ENCODE measurements at regions not wholly inside any gene's neighbourhood (a gene's known extent, or its start where the extent isn't known, plus 50 kb on each side); places are given as distances from the start of the nearest gene placed in this dataset.
A peak's percentile ranks its signal among the peaks of the same experiment; 100 is the strongest.
"Not testable (repeated sequence)": the region's sequence is repeated elsewhere in the genome, so short reads cannot be mapped to it uniquely, and the experiment has no call there.

- no peak for DNase-seq (ENCODE audit: low spot score)
Measured at GRCh38 chr2:8555543-8555942, 126.3 kb upstream of the ID2 start.

DNA sequence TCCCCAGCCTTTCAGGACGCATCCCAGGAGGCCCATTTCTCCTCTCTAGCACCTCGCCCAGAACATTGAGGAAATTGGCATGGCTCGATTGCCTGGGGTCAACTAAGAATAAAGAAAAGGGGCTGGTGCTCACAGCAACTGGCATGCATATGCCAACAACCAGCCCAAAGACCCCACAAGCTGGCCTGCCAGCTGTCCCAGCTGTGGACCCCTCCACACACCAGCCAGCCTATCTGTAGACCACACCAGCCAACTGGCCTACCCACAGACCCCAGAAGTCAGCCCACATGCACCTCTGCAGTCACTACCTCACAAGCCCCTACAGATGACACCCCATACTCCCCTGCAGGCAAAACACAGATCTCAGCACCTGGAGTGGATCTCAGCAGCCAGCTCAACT is 123.8 kb upstream of the ID2 start:
- DNase-seq (ENCODE audit: low spot score) = no peak

- peak; percentile 17 for DNase-seq (ENCODE audit: low spot score)
Measured at GRCh38 chr2:8558956-8559355, 122.9 kb upstream of the ID2 start.

DNA sequence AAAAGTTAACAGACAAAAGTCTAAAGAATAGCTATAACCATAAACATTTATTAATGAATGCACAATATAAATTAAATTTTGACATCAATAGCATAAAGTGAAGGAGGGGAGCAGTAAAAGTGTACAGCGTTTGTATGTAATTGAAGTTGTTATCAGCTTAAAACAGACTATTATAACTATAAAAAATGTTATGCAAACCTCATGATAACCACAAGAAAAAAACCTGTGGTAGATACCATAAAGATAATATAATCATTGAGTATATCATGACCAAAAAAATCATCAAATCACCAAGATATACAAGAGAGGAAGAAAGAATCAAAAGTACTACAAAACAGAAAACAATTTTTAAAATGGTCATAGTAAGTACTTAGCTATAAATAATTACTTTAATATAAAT is 122.1 kb upstream of the ID2 start:
- DNase-seq (ENCODE audit: low spot score) = no peak

DNA sequence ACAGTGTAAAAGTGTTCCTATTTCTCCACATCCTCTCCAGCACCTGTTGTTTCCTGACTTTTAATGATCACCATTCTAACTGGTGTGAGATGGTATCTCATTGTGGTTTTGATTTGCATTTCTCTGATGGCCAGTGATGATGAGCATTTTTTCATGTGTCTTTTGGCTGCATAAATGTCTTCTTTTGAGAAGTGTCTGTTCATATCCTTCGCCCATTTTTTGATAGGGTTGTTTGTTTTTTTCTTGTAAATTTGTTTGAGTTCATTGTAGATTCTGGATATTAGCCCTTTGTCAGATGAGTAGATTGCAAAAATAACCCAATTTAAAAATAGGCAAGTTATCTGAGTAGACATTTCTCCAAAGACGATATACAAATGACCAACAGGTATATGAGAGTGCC is 120.2 kb upstream of the ID2 start:
- DNase-seq (ENCODE audit: low spot score) = not testable (repeated sequence)

DNA sequence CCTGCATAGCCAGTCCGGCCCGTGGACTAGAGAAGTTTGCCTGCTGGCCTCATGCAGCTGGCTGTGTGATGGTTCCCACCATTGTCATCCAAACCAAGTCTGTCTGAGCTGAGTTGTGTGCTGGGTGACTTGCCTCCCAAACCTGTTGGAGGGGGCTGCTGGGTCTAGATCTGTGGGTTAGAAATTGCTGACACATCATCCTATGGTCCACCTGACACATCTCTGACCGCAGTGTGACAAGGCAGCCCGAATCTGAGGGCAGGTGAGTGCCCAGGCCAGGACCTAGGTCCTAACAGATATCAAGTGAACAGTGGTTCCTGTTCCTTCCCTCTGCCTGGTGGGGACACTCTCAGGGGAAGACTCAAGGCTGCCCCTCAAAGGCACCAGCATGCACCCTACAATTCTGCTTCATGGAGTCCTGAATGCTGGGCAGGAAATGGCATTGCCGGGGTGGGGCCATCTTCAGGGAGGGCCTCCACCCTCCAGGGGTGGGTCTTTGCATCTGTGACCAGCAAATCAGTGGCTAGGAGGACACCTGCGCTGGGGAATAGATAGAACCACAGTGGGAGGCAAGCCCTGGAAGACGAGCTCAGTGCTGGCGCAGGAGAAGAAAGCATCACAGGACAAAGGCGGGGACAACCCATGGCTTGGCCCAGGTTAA is 117.9 kb upstream of the ID2 start:
- DNase-seq (ENCODE audit: low spot score) = no peak

- DNase-seq (ENCODE audit: low spot score) = no peak
Measured at GRCh38 chr2:8564475-8564874, 117.4 kb upstream of the ID2 start.

DNA sequence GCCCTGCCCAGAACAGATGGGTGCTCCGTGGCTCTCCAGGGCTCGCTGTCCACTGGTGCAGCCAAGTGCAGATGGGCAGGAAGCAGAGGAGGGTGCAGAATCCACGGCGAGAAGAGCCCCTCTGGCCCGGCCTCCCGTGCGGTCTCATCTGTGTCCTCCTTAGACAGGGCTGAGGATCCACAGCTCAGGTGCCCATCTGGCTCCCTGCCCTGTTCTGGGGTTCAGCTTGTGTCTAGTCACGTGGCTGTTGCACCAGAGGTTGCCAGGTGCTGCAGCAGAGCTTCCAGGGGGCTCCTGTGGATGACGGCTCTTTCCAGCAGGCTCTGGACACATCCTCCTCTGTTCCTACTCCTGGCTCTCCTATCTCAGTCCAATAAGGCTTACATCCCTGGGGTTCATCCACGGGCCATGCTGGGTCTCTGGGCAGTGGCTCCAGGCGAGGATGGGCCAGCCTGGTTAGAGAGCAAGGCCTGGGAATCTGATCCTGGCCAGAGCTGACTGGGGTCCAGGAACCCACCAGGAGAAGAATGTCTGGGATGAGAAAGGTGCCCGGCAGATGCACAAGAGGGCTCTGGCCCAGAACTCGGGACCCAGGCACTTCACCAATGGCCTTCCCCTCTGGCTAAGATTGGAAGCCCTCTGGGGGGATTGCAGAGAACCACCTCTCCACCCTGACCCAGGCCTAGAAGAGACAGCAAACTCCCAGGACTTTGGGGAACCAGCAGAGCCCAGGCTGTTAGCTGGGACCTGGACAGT is 116.3 kb upstream of the ID2 start:
- DNase-seq (ENCODE audit: low spot score) = no peak

- DNase-seq (ENCODE audit: low spot score) = no peak
Measured at GRCh38 chr2:8566155-8566670, 115.6 kb upstream of the ID2 start.

DNA sequence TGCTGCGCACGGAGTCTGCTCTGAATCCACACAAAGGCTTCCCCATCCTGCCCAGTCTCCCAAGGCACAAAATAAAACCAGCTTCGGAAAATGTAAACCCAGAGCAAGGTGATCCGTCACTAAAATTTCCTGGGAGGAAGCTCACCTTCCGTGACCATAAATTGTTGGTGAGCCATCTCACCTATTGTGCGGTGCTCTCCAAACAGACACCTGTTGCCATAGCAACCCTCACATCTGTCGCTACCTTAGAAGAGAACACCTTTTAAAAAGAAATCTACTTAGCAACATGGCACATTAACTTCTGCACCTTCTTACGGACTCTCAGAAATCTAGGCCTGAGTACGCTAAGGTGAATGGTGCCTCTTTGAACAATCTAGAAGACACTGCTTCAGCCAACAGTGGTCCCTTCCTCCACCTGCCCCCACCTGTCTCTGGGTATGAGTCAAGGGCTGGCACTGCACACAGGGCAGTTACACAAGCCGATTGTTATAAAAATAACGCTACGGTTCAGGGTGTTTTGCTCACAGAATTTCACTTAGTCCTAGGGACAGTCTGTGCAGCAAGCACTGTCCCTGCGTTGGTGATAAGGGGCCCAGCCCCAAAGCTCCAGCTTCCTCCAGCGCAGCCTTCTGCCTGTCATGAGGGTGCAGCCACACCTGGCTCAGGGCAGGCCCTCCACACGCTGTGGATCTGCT is 114.9 kb upstream of the ID2 start:
- DNase-seq (ENCODE audit: low spot score) = no peak

- DNase-seq (ENCODE audit: low spot score) = peak; percentile 16
Measured at GRCh38 chr2:8567469-8568260, 114.2 kb upstream of the ID2 start.

DNA sequence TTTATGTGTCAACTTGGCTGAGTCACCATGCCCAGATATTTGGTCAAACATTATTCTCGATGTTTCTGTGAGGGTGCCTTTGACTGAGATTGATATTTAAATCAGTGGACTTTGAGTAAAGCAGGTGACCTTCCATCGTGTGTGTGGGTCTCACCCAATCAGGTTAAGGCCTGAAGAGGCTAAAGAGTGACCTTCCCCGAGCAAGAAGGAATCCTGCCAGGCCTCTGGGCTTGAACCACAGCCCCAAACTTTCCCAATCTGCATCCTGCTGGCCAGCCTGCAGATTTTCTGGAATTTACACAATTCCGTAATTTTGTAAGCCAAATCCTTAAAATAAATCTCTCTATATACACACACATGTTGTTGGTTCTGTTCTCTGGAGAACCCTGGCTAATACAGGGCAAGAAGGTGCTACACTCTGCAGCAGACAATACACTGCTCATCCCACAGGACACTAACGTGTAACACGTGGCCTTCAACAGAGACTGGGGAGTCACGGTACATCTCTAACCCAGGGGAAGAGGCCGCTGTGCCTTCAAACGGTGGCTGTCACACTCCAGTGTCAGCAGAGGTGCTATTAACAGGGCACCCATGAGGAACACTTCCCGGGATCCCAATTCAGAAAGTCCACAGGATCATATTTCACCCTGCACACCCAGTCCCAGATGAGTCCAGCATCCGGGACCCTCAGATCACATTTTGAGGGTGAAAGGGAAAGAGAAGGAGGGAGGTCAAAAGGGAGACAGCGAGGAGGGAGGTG is 113.1 kb upstream of the ID2 start:
- DNase-seq (ENCODE audit: low spot score) = no peak

DNA sequence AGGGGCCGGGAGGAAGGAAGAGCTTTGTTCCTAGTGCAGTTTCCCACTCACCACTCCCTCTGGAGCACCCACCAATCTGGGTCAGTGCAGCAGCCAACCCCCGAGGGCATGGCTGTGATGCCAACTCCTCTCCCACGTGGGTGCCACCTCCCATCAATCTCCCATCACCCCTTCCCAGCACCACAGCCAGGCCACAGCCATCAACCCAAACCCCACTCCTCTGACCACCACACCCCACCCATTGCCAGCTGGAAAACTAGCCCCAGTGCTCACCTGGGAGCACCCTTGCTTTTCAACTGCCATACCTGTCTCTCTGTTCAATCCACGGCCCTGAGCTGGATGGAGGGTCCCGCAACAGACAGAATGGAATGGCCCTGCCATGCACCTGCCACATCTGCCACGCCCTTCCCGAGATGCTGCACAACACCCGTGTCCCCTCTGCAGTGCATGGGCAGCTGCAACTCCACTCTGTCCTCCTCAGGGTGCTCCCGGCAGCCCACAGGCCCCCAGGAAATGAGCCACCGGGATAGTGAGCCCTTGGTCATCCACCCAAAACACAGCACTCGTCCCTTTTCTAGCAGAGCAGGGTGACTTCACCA is 112.4 kb upstream of the ID2 start:
- no peak for DNase-seq (ENCODE audit: low spot score)

- DNase-seq (ENCODE audit: low spot score) = no peak
Measured at GRCh38 chr2:8570637-8571036, 111.2 kb upstream of the ID2 start.

- no peak for DNase-seq (ENCODE audit: low spot score)
Measured at GRCh38 chr2:8571301-8571791, 110.5 kb upstream of the ID2 start.

- no peak for DNase-seq (ENCODE audit: low spot score)
Measured at GRCh38 chr2:8571792-8572499, 109.9 kb upstream of the ID2 start.

DNA sequence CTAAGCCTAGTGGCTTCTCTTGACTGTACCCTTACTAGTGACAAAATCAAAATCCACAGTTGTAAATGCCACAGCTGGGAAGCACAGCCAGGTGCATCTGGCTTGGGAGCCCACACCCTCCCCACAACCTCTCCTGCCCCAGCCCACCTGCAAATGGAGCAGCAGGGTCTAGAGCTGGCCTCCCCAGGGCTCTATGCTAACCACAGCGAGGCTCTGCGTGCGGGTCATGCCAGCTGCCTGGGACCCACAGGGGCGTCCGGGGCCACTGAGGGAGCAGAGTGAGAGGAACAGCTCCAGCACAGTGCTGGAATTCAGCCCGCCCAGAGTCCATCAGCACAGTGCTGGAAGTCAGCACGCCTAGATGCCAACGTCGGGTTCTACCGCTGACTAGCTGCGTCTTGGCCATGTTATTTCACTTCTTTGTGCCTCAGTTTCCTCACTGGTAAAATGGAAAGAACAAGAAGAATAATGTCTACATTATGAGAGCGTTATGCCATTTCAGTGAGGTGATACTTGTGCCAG is 109.1 kb upstream of the ID2 start:
- DNase-seq (ENCODE audit: low spot score) = no peak

DNA sequence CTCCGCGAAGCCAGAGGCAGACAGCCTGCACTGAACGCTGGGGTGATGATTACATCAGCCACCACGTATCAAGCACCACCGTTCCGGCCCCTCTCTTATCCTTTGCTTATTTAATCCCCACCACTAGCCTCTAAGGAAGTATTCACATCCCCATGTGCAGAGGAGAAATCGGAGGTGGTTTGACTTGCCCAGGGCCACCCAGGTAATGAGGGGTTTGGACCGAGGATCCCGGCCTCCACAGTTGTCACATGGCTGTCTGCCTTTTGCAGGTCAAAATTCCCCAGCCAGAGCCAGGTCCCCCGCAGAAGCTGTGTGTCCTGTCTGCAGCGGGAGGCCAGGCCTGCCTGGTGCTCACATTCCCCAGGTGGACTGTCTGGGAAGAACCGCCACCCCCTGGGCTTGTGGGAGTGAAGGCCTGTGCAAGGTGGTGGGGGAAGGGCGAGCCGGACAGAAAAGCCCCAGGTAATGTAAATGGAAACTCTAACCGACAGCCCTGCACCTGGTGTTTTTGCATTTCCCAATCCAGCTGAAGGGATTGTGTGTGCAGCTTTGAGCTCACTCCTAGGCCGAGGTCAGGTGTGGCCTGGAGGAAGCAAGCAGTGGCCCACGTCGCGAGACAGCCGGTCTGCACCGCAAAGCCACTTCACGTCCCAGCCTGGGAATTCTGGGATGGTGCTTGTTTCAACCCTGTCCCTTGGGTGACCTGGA is 108.5 kb upstream of the ID2 start:
- no peak for DNase-seq (ENCODE audit: low spot score)

- DNase-seq (ENCODE audit: low spot score) = no peak
Measured at GRCh38 chr2:8573942-8574195, 108.0 kb upstream of the ID2 start.
